BLaER1 treated with 17β-estradiol and CSF1 and Interleukin-3, amounts not matched to agents 10 nM and 100 nM (cell line): ENCODE measurements at regions not wholly inside any gene's neighbourhood (a gene's known extent, or its start where the extent isn't known, plus 50 kb on each side); places are given as distances from the start of the nearest gene placed in this dataset.

ENCODE experiments used
- H3K27ac ChIP-seq, 11 experiments: shearing (Covaris generic); formaldehyde crosslinking; 2 replicates each; pipeline ENCODE4 v1.8.1; 2022
- H3K27me3 ChIP-seq, 11 experiments: shearing (Covaris generic); formaldehyde crosslinking; 2 replicates each; pipeline ENCODE4 v1.8.1; 2022
- H3K36me3 ChIP-seq, 11 experiments: shearing (Covaris generic); formaldehyde crosslinking; 2 replicates each; pipeline ENCODE4 v1.8.1; 2022
- H3K4me1 ChIP-seq, 10 experiments: shearing (Covaris generic); formaldehyde crosslinking; 2 replicates each; pipeline ENCODE4 v1.8.1; 2022
- H3K4me2 ChIP-seq, 11 experiments: shearing (Covaris generic); formaldehyde crosslinking; 2 replicates each; pipeline ENCODE4 v1.8.1; 2022
- H3K4me3 ChIP-seq, 10 experiments: shearing (Covaris generic); formaldehyde crosslinking; 2 replicates each; pipeline ENCODE4 v1.8.1; 2022
- H3K9ac ChIP-seq, 11 experiments: shearing (Covaris generic); formaldehyde crosslinking; 2 replicates each; pipeline ENCODE4 v1.8.1; 2022
- H3K9me3 ChIP-seq, 11 experiments: shearing (Covaris generic); formaldehyde crosslinking; replicated peaks in 1 of 11; 2 replicates each; pipeline ENCODE4 v1.8.1; 2022
- H4K20me1 ChIP-seq, 11 experiments: shearing (Covaris generic); formaldehyde crosslinking; 2 replicates each; pipeline ENCODE4 v1.8.1; 2022
- Cebpa-rat ChIP-seq, 11 experiments: shearing (Covaris generic); IDR thresholded peaks; 2 replicates each; pipeline ENCODE4 v1.8.1; 2022

GRCh38 chr5:52504584-52505240 is 283.0 kb upstream of the ITGA1 start:
- Histone ChIP-seq H3K9me3 (no peaks in the 10 kb centered on the region), H3K4me2 (peak overlapping the region in 8 of 11 experiments; percentile 2 to 29 (median 15); a peak in 8 of 22 replicates)

GRCh38 chr5:52517667-52518066 is 270.0 kb upstream of the ITGA1 start:
- Histone ChIP-seq H3K27ac (no peak overlapping the region), H3K4me2 (no peak overlapping the region), H3K9me3 (peaks cover 0 to 5% (median 0%) of the 10 kb centered on the region in 11 experiments; a peak in 2 of 22 replicates), H3K4me3 (no peak overlapping the region), H3K4me1 (no peaks in the 10 kb centered on the region), H4K20me1 (no peaks in the 10 kb centered on the region), H3K9ac (no peak overlapping the region), H3K27me3 (no peaks in the 10 kb centered on the region), H3K36me3 (no peaks in the 10 kb centered on the region)
- no peak for TF ChIP-seq Cebpa-rat (IDR thresholded peaks at IDR 0.05)

More at GRCh38 chr5:52504584-52505240, 283.0 kb upstream of the ITGA1 start:
- Histone ChIP-seq H3K36me3 (no peaks in the 10 kb centered on the region), H3K4me1 (peaks cover 0 to 10% (median 6%) of the 10 kb centered on the region in 10 experiments; a peak in 7 of 20 replicates), H4K20me1 (no peaks in the 10 kb centered on the region), H3K27ac (no peak overlapping the region), H3K27me3 (no peaks in the 10 kb centered on the region), H3K4me3 (no peak overlapping the region), H3K9ac (no peak overlapping the region)
- TF ChIP-seq Cebpa-rat (IDR thresholded peaks at IDR 0.05) = no peak

DNA sequence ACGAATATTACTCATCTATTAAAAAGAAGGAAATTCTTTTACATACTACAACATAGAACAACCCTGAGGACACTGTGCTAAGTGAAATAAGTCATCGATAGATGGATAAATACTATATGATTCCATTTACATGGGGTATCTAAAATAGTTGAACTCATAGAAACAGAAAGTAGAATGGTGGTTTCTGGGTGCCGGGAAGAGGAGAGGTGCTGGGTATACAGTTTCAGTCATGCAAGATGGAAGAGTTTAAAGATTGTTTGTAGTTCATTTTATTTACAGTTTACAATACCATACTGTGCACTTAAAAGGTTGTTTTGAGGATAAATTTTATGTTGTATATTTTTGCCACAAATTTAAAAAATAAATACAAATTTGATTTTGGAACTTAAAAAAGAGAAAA is 267.5 kb upstream of the ITGA1 start:
- H4K20me1 ChIP-seq = no peaks in the 10 kb centered on the region
- peaks cover 0 to 5% (median 0%) of the 10 kb centered on the region in 11 experiments; a peak in 2 of 22 replicates for H3K9me3 ChIP-seq
- no peak for TF ChIP-seq Cebpa-rat (IDR thresholded peaks at IDR 0.05)
- H3K4me1 ChIP-seq = no peaks in the 10 kb centered on the region
- H3K36me3 ChIP-seq = no peaks in the 10 kb centered on the region
- no peak overlapping the region for H3K4me3 ChIP-seq
- H3K27ac ChIP-seq = no peak overlapping the region
- no peak overlapping the region for H3K9ac ChIP-seq
- no peaks in the 10 kb centered on the region for H3K27me3 ChIP-seq
- H3K4me2 ChIP-seq = no peak overlapping the region

DNA sequence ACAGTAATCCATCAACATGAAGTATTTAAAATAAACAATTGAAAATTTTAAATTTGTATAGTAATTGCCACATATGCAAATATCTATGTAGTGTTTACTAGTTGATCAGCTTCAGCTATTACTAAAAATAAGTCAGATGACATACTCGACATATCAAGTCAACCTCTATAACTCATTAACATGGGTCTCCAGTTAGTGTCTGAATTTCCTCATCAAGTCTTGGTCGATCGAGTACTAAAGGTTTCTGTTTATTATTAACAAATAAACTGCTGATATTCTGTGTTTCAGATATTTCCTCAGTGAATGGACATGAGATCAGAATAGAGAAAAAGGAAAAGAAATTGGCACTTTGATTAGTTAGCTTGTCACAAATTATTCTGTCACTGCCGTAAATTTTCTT is 266.5 kb upstream of the ITGA1 start:
- Histone ChIP-seq H3K27ac (no peak overlapping the region), H3K4me1 (no peaks in the 10 kb centered on the region), H3K36me3 (no peaks in the 10 kb centered on the region), H3K9me3 (peaks cover 0 to 5% (median 0%) of the 10 kb centered on the region in 11 experiments; a peak in 2 of 22 replicates), H3K9ac (no peak overlapping the region), H3K27me3 (no peaks in the 10 kb centered on the region), H3K4me2 (no peak overlapping the region), H4K20me1 (no peaks in the 10 kb centered on the region), H3K4me3 (no peak overlapping the region)
- no peak for TF ChIP-seq Cebpa-rat (IDR thresholded peaks at IDR 0.05)

DNA sequence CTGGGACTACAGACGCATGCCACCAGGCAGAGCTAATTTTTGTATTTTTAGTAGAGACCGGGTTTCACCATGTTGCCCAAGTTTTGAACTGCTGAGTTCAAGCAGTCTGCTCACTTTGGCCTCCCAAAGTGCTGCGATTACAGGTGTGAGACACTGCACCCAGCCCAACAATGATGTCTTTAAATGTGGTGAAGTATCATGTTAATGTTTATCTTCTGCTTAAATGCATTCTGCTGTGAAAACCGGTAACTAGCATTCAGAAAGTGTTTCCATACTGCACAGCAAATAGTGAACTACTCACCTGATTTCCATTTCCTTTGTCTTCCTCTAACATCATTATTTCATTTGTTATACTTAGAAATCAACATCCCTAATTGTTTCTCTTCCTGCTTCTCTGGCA is 264.0 kb upstream of the ITGA1 start:
- Histone ChIP-seq H3K4me3 (no peak overlapping the region), H3K4me2 (no peak overlapping the region), H4K20me1 (no peaks in the 10 kb centered on the region), H3K9me3 (0 out of 22 replicates have a peak, but pooled peaks cover 0 to 3% (median 0%) of the 10 kb centered on the region in 11 experiments), H3K27ac (no peak overlapping the region), H3K27me3 (no peaks in the 10 kb centered on the region), H3K36me3 (no peaks in the 10 kb centered on the region), H3K9ac (no peak overlapping the region), H3K4me1 (no peaks in the 10 kb centered on the region)
- no peak for TF ChIP-seq Cebpa-rat (IDR thresholded peaks at IDR 0.05)

GRCh38 chr5:52531105-52531504 is 256.6 kb upstream of the ITGA1 start:
- no peak overlapping the region for H3K9ac ChIP-seq
- no peaks in the 10 kb centered on the region for H3K36me3 ChIP-seq
- peaks cover 16 to 24% (median 21%) of the 10 kb centered on the region in 11 experiments for H3K9me3 ChIP-seq
- H3K4me2 ChIP-seq = no peak overlapping the region
- no peaks in the 10 kb centered on the region for H4K20me1 ChIP-seq
- no peak overlapping the region for H3K4me3 ChIP-seq
- no peaks in the 10 kb centered on the region for H3K4me1 ChIP-seq
- H3K27me3 ChIP-seq = no peaks in the 10 kb centered on the region
- H3K27ac ChIP-seq = no peak overlapping the region
- no peak for TF ChIP-seq Cebpa-rat (IDR thresholded peaks at IDR 0.05)

DNA sequence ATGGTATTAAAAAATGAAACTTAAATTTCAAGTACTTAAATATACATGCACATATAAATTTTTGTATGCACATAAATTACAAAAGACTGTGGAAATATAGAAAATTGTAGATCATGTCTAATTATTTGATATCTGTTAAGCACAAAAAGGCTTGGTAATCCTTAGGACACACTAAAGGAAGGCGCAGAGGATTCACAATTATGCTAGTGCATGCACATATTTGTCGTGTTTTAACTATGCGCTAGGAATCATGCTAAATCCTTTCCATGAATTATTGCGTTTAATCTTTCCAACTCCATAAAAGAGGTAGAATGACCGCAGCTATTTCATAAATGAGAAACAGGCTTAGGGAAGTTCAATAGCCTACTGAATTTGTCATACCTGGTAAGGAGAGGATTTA is 244.1 kb upstream of the ITGA1 start:
- no peak overlapping the region for H3K9ac ChIP-seq
- H3K27ac ChIP-seq = no peak overlapping the region
- H3K27me3 ChIP-seq = no peaks in the 10 kb centered on the region
- H3K4me1 ChIP-seq = no peaks in the 10 kb centered on the region
- no peaks in the 10 kb centered on the region for H3K36me3 ChIP-seq
- no peak overlapping the region for H3K4me2 ChIP-seq
- H3K9me3 ChIP-seq = peaks cover 0 to 8% (median 0%) of the 10 kb centered on the region in 11 experiments; a peak in 5 of 22 replicates
- TF ChIP-seq Cebpa-rat (IDR thresholded peaks at IDR 0.05) = no peak
- H3K4me3 ChIP-seq = no peak overlapping the region
- H4K20me1 ChIP-seq = no peaks in the 10 kb centered on the region

DNA sequence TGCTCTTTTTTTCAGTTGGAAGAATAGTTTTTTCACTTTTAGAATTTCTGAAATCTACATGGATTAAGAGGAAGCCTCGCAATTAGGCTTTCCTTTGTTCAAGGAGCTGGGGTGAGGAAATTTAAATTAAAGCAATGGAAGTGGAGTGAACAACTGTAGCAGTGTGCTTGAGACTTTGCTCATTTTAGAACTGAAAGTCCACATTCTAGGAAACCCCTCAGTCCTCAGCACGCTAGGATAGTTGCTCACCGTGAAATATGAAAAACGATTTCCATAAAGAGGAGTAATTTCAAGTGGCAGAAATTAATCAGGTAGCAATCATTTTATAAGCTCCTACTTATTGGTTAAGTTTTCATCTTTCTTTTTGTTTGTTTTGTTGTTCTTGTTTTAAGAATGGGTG is 243.0 kb upstream of the ITGA1 start:
- no peak for TF ChIP-seq Cebpa-rat (IDR thresholded peaks at IDR 0.05)
- no peak overlapping the region for H3K4me3 ChIP-seq
- H3K9me3 ChIP-seq = peaks cover 0 to 8% (median 0%) of the 10 kb centered on the region in 11 experiments; a peak in 5 of 22 replicates
- no peak overlapping the region for H3K4me2 ChIP-seq
- H4K20me1 ChIP-seq = no peaks in the 10 kb centered on the region
- H3K27ac ChIP-seq = no peak overlapping the region
- H3K9ac ChIP-seq = no peak overlapping the region
- no peaks in the 10 kb centered on the region for H3K36me3 ChIP-seq
- no peaks in the 10 kb centered on the region for H3K4me1 ChIP-seq
- no peaks in the 10 kb centered on the region for H3K27me3 ChIP-seq

DNA sequence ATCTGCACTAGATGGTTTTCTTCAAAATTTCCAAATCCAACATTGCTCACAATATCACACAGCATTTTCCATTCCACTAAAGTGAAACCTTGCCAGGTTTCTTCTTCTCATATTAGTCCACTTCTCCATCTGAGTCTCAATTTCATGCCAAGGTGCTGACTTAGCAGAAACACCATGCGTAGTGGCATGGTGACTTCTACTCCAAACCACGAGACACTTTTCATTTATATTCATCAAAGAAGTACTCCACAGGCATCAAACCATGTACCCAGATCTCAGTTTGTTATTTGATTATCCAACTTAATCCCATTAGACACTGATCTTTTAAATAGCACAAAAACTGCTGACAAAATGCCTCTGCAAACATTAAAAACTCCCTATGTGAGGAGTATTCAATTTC is 233.4 kb upstream of the ITGA1 start:
- Histone ChIP-seq H4K20me1 (no peaks in the 10 kb centered on the region), H3K4me2 (peak overlapping the region in 2 of 11 experiments; percentile 33 to 39; a peak in 3 of 22 replicates), H3K27me3 (no peaks in the 10 kb centered on the region), H3K36me3 (no peaks in the 10 kb centered on the region), H3K9me3 (no peaks in the 10 kb centered on the region), H3K27ac (no peak overlapping the region), H3K9ac (no peak overlapping the region), H3K4me1 (peaks cover 0 to 7% (median 0%) of the 10 kb centered on the region in 10 experiments; a peak in 3 of 20 replicates), H3K4me3 (no peak overlapping the region)
- no peak for TF ChIP-seq Cebpa-rat (IDR thresholded peaks at IDR 0.05)

DNA sequence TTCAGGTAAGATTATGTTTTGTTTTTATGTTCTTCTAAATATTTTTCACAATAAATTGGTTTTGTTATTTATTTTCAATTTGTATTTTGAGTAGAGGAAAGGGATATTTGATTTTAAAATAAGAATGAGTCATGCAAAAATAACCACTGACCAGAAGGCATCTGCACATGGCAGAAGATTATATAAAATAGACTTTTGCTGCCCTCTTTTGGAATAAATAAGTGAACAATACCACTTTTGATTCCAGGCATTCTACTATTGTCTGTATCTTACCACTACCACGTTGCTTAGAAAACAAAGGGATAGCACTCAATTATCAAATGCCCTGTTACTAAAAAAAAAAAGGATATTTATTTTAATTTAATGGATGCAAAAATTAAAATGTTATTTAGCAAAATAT is 227.3 kb upstream of the ITGA1 start:
- no peak overlapping the region for H3K27ac ChIP-seq

More for the DNA sequence above, 227.3 kb upstream of the ITGA1 start:
- Histone ChIP-seq H3K27me3 (no peaks in the 10 kb centered on the region), H3K9ac (no peak overlapping the region), H3K4me3 (no peak overlapping the region), H3K9me3 (no peaks in the 10 kb centered on the region), H3K4me1 (no peaks in the 10 kb centered on the region), H4K20me1 (no peaks in the 10 kb centered on the region), H3K4me2 (no peak overlapping the region), H3K36me3 (no peaks in the 10 kb centered on the region)
- no peak for TF ChIP-seq Cebpa-rat (IDR thresholded peaks at IDR 0.05)
